ENCODE measurements at regions not wholly inside any gene's neighbourhood (a gene's known extent, or its start where the extent isn't known, plus 50 kb on each side); places are given as distances from the start of the nearest gene placed in this dataset.
A peak's percentile ranks its signal among the peaks of the same experiment; 100 is the strongest.

GRCh38 chr4:104815665-104816064 is 321.0 kb upstream of the CXXC4 start:
- no peak overlapping the region for H3K4me3 Mint-ChIP-seq
- no peaks in the 10 kb centered on the region for H3K36me3 Mint-ChIP-seq (ENCODE audit: low read depth)
- H3K27me3 Mint-ChIP-seq (ENCODE audit: low read depth), result no peaks in the 10 kb centered on the region
- no peak overlapping the region for H3K27ac Mint-ChIP-seq
- TF ChIP-seq CTCF (IDR thresholded peaks at IDR 0.05; ENCODE audit: unreplicated experiment in 3 of 3), result no peak
- H3K9me3 Mint-ChIP-seq, result no peaks in the 10 kb centered on the region
- no peaks in the 10 kb centered on the region for H3K4me1 Mint-ChIP-seq

DNA sequence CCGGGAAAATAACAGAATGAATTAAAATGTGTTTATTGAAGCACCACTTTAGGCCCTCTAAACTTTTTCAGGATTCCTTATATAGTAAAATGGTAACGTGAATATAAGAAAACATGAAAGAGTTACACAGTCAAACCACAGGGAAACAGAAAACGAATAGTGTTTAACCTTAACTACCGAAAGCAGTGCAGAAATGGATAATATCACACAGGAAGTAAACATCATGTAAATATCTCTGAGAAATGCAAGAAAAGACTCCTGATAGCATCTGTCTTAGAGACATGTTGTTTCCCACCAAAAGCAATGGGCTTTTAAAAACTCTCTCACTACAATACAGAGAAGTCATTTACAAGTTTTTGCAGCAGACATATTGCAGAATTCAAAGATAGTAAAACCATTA is 323.9 kb upstream of the CXXC4 start:
- no peaks in the 10 kb centered on the region for H3K27me3 Mint-ChIP-seq (ENCODE audit: low read depth)

GRCh38 chr4:104826171-104826570 is 320.5 kb upstream of the TET2 start:
- Mint-ChIP-seq H3K4me3 (no peak overlapping the region), H3K27me3 (ENCODE audit: low read depth) (no peaks in the 10 kb centered on the region), H3K36me3 (ENCODE audit: low read depth) (no peaks in the 10 kb centered on the region), H3K4me1 (no peaks in the 10 kb centered on the region), H3K27ac (no peak overlapping the region), H3K9me3 (no peaks in the 10 kb centered on the region)
- no peak for TF ChIP-seq CTCF (IDR thresholded peaks at IDR 0.05; ENCODE audit: unreplicated experiment in 3 of 3)

More for the DNA sequence above, 323.9 kb upstream of the CXXC4 start:
- no peak for TF ChIP-seq CTCF (IDR thresholded peaks at IDR 0.05; ENCODE audit: unreplicated experiment in 3 of 3)
- Mint-ChIP-seq H3K27ac (no peak overlapping the region), H3K4me3 (no peak overlapping the region), H3K9me3 (no peaks in the 10 kb centered on the region), H3K36me3 (ENCODE audit: low read depth) (no peaks in the 10 kb centered on the region), H3K4me1 (no peaks in the 10 kb centered on the region)

GRCh38 chr4:104829761-104830160 is 316.9 kb upstream of the TET2 start:
- Mint-ChIP-seq H3K36me3 (ENCODE audit: low read depth) (no peaks in the 10 kb centered on the region), H3K4me1 (no peaks in the 10 kb centered on the region), H3K9me3 (no peaks in the 10 kb centered on the region), H3K27me3 (ENCODE audit: low read depth) (no peaks in the 10 kb centered on the region), H3K27ac (no peak overlapping the region), H3K4me3 (no peak overlapping the region)
- TF ChIP-seq CTCF (IDR thresholded peaks at IDR 0.05; ENCODE audit: unreplicated experiment in 3 of 3), result no peak

DNA sequence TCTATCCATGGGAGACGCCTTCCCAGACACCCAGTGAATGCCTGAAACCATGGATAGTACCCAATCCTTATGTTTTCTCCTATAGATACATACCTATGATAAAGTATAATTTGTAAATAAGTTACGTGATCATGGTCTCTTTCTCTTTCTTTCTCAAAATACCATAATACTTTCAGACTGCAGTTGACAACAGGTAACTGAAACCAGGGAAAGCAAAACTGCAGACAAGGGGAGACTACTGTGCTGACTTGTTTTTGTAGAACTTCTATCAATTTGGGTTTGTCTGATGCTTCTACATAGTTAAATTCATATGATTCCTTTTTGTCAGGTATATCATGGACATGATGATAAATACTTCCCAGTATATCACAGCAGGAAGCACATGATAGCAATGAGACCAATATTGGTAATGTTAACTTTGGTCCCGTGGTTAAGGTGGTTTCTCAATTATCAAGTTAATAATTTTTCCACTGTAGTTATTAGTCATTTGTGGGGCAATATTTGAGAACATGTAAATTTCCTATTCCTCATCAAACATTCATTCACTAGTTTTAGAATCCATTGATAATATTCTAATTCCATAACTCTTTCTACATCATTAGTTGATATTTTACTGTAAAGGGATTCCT is 298.0 kb upstream of the TET2 start:
- H3K27ac Mint-ChIP-seq, result no peak overlapping the region
- H3K4me3 Mint-ChIP-seq, result no peak overlapping the region
- H3K4me1 Mint-ChIP-seq, result no peaks in the 10 kb centered on the region
- no peaks in the 10 kb centered on the region for H3K36me3 Mint-ChIP-seq (ENCODE audit: low read depth)
- TF ChIP-seq CTCF (IDR thresholded peaks at IDR 0.05; ENCODE audit: unreplicated experiment in 3 of 3), result no peak
- no peaks in the 10 kb centered on the region for H3K9me3 Mint-ChIP-seq
- H3K27me3 Mint-ChIP-seq (ENCODE audit: low read depth), result no peaks in the 10 kb centered on the region

GRCh38 chr4:104859601-104860237 is 287.0 kb upstream of the TET2 start:
- H3K27me3 Mint-ChIP-seq (ENCODE audit: low read depth), result peaks cover 3% of the 10 kb centered on the region
- peaks cover 5% of the 10 kb centered on the region for H3K4me1 Mint-ChIP-seq
- H3K9me3 Mint-ChIP-seq, result peaks cover 8% of the 10 kb centered on the region
- no peak overlapping the region for H3K27ac Mint-ChIP-seq
- H3K36me3 Mint-ChIP-seq (ENCODE audit: low read depth), result no peaks in the 10 kb centered on the region
- peak overlapping the region; percentile 3 to 46 (median 11) for H3K4me3 Mint-ChIP-seq
- TF ChIP-seq CTCF (IDR thresholded peaks at IDR 0.05; ENCODE audit: unreplicated experiment in 3 of 3), result no peak
